ENCODE measurements at regions not wholly inside any gene's neighbourhood (a gene's known extent, or its start where the extent isn't known, plus 50 kb on each side); places are given as distances from the start of the nearest gene placed in this dataset.

DNA sequence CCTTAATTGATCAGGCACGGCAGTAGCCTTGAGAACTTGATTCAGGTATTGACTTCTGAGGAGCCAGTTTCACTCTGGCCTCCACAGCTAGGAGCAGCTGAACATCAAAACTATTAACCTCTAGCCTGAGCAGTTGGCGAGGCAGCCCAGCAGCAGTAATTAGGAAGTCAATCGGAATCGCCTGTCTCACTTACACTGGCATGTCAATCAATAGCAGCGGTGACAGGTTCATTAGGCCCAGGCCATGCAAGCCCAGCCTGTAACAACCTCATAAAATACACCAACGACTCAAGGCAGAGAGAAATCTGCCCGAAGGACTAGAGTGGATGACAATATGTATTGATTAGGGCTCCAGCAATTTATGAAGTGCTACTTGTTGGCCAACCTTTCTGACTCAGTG is 255.4 kb upstream of the SKOR2 start:
- no peak overlapping the region for H3K4me3 ChIP-seq (ENCODE audit: low read depth, low read length)
- TF ChIP-seq, protein P1, sequence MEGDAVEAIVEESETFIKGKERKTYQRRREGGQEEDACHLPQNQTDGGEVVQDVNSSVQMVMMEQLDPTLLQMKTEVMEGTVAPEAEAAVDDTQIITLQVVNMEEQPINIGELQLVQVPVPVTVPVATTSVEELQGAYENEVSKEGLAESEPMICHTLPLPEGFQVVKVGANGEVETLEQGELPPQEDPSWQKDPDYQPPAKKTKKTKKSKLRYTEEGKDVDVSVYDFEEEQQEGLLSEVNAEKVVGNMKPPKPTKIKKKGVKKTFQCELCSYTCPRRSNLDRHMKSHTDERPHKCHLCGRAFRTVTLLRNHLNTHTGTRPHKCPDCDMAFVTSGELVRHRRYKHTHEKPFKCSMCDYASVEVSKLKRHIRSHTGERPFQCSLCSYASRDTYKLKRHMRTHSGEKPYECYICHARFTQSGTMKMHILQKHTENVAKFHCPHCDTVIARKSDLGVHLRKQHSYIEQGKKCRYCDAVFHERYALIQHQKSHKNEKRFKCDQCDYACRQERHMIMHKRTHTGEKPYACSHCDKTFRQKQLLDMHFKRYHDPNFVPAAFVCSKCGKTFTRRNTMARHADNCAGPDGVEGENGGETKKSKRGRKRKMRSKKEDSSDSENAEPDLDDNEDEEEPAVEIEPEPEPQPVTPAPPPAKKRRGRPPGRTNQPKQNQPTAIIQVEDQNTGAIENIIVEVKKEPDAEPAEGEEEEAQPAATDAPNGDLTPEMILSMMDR (conservative IDR thresholded peaks at IDR 0.05; ENCODE audit: low read depth, low read length), result no peak
- no peak for DNase-seq (ENCODE audit: low read depth)

DNA sequence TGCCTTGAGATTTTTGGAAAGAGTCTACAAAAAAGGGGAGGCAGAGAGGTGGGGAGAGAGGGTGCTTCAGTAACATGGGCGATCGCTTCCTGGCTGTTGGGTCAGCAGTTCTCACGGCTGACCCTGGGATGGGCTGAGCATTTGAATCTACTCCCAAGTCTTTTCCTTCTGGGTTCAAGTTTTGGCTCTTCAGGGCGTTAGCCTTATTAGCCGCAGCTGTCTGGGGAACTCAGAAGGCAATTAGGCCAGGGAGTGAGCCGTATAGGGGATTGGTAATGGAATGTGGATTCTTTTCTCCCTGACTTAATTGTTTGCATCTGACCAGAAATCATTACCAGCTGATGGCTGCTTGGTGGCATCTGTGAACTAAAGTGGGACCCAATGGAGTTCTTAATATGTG is 250.5 kb upstream of the SKOR2 start:
- TF ChIP-seq, protein P1 (conservative IDR thresholded peaks at IDR 0.05; ENCODE audit: low read depth, low read length), result no peak
- no peak overlapping the region for H3K4me3 ChIP-seq (ENCODE audit: low read depth, low read length)
- DNase-seq (ENCODE audit: low read depth), result no peak

DNA sequence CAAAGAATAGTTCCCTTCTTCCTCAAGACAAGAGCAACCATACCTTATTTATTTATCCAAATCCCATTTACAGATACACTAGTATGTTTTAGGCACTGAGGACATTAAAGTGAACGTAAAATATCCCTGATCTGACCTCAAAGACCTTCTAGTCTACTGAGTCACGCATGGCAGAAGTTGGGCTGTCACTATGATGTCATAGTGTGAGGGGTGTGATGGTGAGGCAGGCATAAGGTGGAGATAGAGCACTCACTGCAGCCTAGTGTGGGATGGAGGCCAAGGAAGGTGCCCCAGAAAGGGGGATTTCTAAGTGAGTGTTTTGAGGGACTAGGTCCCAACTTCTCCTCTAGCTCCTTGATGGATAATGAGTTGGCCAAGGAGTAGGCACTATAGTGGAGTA is 249.5 kb upstream of the SKOR2 start:
- no peak overlapping the region for H3K4me3 ChIP-seq (ENCODE audit: low read depth, low read length)
- TF ChIP-seq, protein P1 (conservative IDR thresholded peaks at IDR 0.05; ENCODE audit: low read depth, low read length), result no peak
- no peak for DNase-seq (ENCODE audit: low read depth)

DNA sequence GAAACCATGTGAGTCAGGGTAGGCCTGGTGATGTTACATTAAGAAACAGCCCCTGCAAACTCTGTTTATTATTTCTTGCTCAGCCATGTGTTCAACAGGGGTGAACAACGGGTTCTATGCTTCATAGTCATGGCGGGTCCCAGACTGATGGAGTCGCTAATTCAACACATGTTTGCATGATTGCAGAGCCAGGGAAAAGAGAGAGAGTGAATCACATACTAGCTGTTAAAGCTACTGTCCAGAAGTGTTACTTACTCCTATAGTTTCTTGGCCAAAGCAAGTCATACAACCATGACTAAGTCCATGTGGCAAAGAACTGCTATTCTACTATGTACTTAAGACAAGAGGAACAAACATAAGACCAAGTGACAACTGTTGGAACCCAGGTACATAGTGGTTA is 241.2 kb upstream of the SKOR2 start:
- TF ChIP-seq, protein P1 (conservative IDR thresholded peaks at IDR 0.05; ENCODE audit: low read depth, low read length), result no peak
- DNase-seq (ENCODE audit: low read depth), result no peak
- no peak overlapping the region for H3K4me3 ChIP-seq (ENCODE audit: low read depth, low read length)

DNA sequence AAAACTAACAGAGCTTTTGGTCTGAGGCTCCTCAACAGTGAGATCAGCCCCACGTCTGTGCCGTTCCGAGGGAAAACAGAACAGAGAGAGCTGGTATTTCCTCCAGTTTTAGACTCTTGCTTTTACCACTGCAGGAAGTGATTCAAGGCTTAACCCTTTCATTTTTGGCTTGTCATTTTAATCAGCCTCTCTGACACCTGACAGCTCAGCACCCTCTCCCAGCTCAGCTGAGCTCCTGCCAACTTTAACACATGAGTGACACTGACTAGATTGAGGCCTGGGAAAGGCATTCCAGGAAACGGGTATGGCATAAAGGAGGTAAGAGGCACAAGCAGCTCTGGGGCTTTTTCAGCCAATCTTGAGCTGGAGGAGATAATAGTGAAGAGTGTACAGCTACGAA is 239.4 kb upstream of the SKOR2 start:
- H3K4me3 ChIP-seq (ENCODE audit: low read depth, low read length), result no peak overlapping the region
- TF ChIP-seq, protein P1 (conservative IDR thresholded peaks at IDR 0.05; ENCODE audit: low read depth, low read length), result no peak
- no peak for DNase-seq (ENCODE audit: low read depth)

DNA sequence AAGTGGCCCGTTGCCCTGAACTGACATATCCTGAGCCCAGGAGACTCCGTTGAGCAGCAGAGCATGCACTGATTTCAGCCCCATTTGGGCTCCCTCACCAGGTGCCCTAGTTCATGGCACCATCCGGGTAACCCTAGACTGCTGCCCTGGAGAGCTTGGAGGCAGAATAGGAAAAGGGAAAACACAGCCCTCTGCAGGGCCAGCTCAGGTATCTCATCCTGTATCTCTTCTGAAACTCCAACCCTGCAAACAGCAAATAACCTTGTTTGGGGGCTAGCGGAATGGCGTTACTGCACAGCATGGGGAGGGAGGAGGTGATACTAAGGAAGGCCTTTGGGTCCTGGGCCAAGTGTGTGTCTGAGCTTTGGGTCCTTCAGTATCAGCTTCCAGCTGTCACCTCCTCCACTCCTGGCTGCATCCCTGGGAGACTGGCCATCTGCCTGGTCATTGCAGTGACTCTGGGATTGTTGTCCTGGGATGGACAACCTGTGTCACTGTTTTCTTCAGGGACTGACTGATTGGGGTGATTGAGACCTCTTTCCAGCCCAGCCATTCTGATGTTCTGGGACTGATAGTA is 233.8 kb upstream of the SKOR2 start:
- TF ChIP-seq, protein P1 (conservative IDR thresholded peaks at IDR 0.05; ENCODE audit: low read depth, low read length), result no peak
- DNase-seq (ENCODE audit: low read depth), result no peak
- H3K4me3 ChIP-seq (ENCODE audit: low read depth, low read length), result no peak overlapping the region

DNA sequence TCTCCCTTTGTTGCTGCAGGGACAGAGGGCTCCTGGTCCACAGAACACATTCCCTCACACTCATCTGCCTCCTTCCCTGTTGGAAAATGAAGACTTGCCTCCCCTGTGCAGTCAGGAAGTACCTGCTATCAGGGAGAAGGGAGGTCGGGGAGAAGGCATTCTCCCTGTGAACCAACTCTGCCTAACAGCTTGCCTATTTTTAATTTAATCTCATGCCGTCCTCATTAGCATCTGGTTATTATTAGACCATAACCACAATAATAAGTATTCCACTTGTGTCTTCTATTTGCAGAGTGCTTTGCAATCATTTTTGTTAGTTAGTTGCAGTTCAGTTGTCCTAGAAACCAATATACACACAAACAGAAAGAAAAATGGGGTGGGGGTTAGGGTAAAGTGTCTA is 232.6 kb upstream of the SKOR2 start:
- TF ChIP-seq, protein P1 (conservative IDR thresholded peaks at IDR 0.05; ENCODE audit: low read depth, low read length), result no peak
- DNase-seq (ENCODE audit: low read depth), result no peak
- H3K4me3 ChIP-seq (ENCODE audit: low read depth, low read length), result no peak overlapping the region
